DOHH2 (cell line): ENCODE measurements at regions not wholly inside any gene's neighbourhood (a gene's known extent, or its start where the extent isn't known, plus 50 kb on each side); places are given as distances from the start of the nearest gene placed in this dataset.

Experiments
- CTCF ChIP-seq: fragments of 200-600 bp; sonication (generic); IDR thresholded peaks from one replicate; pipeline ENCODE4 v1.5.1; 2014; ENCODE audit warnings: antibody characterized with exemption, mild to moderate bottlenecking, low read depth, low read length; ENCODE audit not compliant: poor library complexity, severe bottlenecking
- EZH2phosphoT487 ChIP-seq: fragments of 200-600 bp; sonication (generic); IDR thresholded peaks from 2 replicates; pipeline ENCODE4 v1.6.1; 2017; ENCODE audit warnings: borderline replicate concordance, mild to moderate bottlenecking, antibody characterized with exemption, low read length, moderate library complexity, mixed read lengths

- TF ChIP-seq CTCF (no peak), EZH2phosphoT487 (no peak)
These were observed 511.9 kb downstream of the GBE1 start for GRCh38 chr3:81249540-81250029.
